T-cell (primary cell): ENCODE measurements at regions not wholly inside any gene's neighbourhood (a gene's known extent, or its start where the extent isn't known, plus 50 kb on each side); places are given as distances from the start of the nearest gene placed in this dataset.

Source experiments
- ATAC-seq, 4 experiments: fragments of 200-7000 bp in 3 of 4; fragments of 150-1000 bp in 1 of 4; cut with Tn5 transposase; replicated peaks in 1 of 4; 1 replicate in 3 of 4; 2 replicates in 1 of 4; pipeline ENCODE4 v1.10.0; 2021; ENCODE audit warnings: moderate library complexity in 3 of 4, mild to moderate bottlenecking in 2 of 4, moderate number of reproducible peaks in 1 of 4
- CTCF ChIA-PET, 2 donors: fragments of 300-600 bp; sonication (Branson Sonifier 250); formaldehyde crosslinking; loops; one replicate each; lab custom pipeline; 2022; ENCODE audit warnings: antibody characterized with exemption in 2 of 2; lab: Charles Lee
- POLR2A ChIA-PET, 2 donors: fragments of 300-600 bp; sonication (Branson Sonifier 250); formaldehyde crosslinking; loops; one replicate each; lab custom pipeline; 2022; ENCODE audit warnings: antibody characterized with exemption in 2 of 2; lab: Charles Lee
- DNase-seq, 35 experiments: peaks; one replicate each; pipeline versions ENCODE4 v3.0.0 to v3.0.0-alpha.2; 2013 to 2023
- H3K27ac ChIP-seq: one replicate; pipeline ENCODE4 v1.5.1; 2013; ENCODE audit warnings: low read length
- H3K27me3 ChIP-seq, 2 experiments: replicated peaks in 1 of 2; 1 replicate in 1 of 2; 2 replicates in 1 of 2; pipeline versions ENCODE4 v1.6.1 to v1.7.0; 2013; ENCODE audit warnings: low read length in 1 of 2, mixed read lengths in 1 of 2; ENCODE audit not compliant: control insufficient read depth in 2 of 2, insufficient read depth in 2 of 2; ENCODE audit errors: extremely low read depth in 1 of 2
- H3K36me3 ChIP-seq, 2 donors: 1 replicate in 1 of 2; 2 replicates in 1 of 2; pipeline versions ENCODE4 v1.6.1 to v1.7.0; 2013; ENCODE audit warnings: low read length in 1 of 2; ENCODE audit not compliant: control insufficient read depth in 2 of 2, insufficient read depth in 1 of 2; ENCODE audit errors: extremely low read depth in 1 of 2
- H3K4me1 ChIP-seq, 2 experiments: 1 replicate in 1 of 2; 2 replicates in 1 of 2; pipeline versions ENCODE4 v1.6.1 to v1.7.0; 2013; ENCODE audit warnings: low read length in 2 of 2, mixed read lengths in 1 of 2; ENCODE audit not compliant: insufficient read depth in 2 of 2, control insufficient read depth in 1 of 2; ENCODE audit errors: extremely low read depth in 1 of 2
- H3K4me3 ChIP-seq, 2 donors: 1 replicate in 1 of 2; 2 replicates in 1 of 2; pipeline versions ENCODE4 v1.5.1 to v1.7.0; 2013; ENCODE audit warnings: mild to moderate bottlenecking in 2 of 2, low read length in 1 of 2, moderate library complexity in 1 of 2; ENCODE audit not compliant: control insufficient read depth in 1 of 2; ENCODE audit errors: extremely low read depth in 1 of 2
- H3K9me3 ChIP-seq: 2 replicates; pipeline ENCODE4 v1.7.0; 2013
- H3K27ac Mint-ChIP-seq, 2 donors: one replicate each; pipeline ENCODE4 v1.8.0; 2020 to 2021; ENCODE audit warnings: mild to moderate bottlenecking in 2 of 2, mixed read lengths in 2 of 2
- H3K27me3 Mint-ChIP-seq, 2 donors: one replicate each; pipeline ENCODE4 v1.8.0; 2021 to 2022; ENCODE audit warnings: mixed read lengths in 2 of 2
- H3K36me3 Mint-ChIP-seq: one replicate; pipeline ENCODE4 v1.8.0; 2021; ENCODE audit warnings: mixed read lengths
- H3K4me1 Mint-ChIP-seq, 3 donors: one replicate each; pipeline ENCODE4 v1.8.0; 2020 to 2022; ENCODE audit warnings: mixed read lengths in 3 of 3, mild to moderate bottlenecking in 1 of 3
- H3K4me3 Mint-ChIP-seq, 3 donors: one replicate each; pipeline ENCODE4 v1.8.0; 2020 to 2022; ENCODE audit warnings: mild to moderate bottlenecking in 3 of 3, mixed read lengths in 3 of 3, moderate library complexity in 3 of 3
- H3K9me3 Mint-ChIP-seq, 3 donors: one replicate each; pipeline ENCODE4 v1.8.0; 2020 to 2022; ENCODE audit warnings: mixed read lengths in 3 of 3
- WGBS: methylation state at CpG from one replicate; pipeline ENCODE4 v1.1.5; 2013; ENCODE audit warnings: missing lambda C conversion rate; ENCODE audit not compliant: insufficient coverage; 5-methylcytosine and 5-hydroxymethylcytosine counted together

- ChIA-PET POLR2A (no interaction called here), CTCF (no interaction called here)
- H3K4me3 Mint-ChIP-seq: no peak overlapping the region
- DNase-seq (no peak), ATAC-seq (no peak)
- H3K36me3 Mint-ChIP-seq: no peaks in the 10 kb centered on the region
- Histone ChIP-seq H3K27ac (no peak overlapping the region), H3K4me3 (no peak overlapping the region), H3K36me3 (no peaks in the 10 kb centered on the region), H3K27me3 (no peaks in the 10 kb centered on the region), H3K9me3 (no peaks in the 10 kb centered on the region), H3K4me1 (no peaks in the 10 kb centered on the region)
- H3K4me1 Mint-ChIP-seq: no peaks in the 10 kb centered on the region
- no peaks in the 10 kb centered on the region for H3K27me3 Mint-ChIP-seq
- H3K9me3 Mint-ChIP-seq: peaks cover 0 to 4% (median 4%) of the 10 kb centered on the region in 3 donors
- WGBS: 71% methylated on average over 1 of the region's 4 CpGs
- no peak overlapping the region for H3K27ac Mint-ChIP-seq
Measured at GRCh38 chr3:147945968-147946519, 536.9 kb downstream of the ZIC1 start.

- Histone ChIP-seq H3K36me3 (no peaks in the 10 kb centered on the region), H3K4me3 (no peak overlapping the region), H3K27me3 (no peaks in the 10 kb centered on the region), H3K27ac (no peak overlapping the region), H3K4me1 (no peaks in the 10 kb centered on the region), H3K9me3 (no peaks in the 10 kb centered on the region)
- no peak overlapping the region for H3K27ac Mint-ChIP-seq
- no peaks in the 10 kb centered on the region for H3K36me3 Mint-ChIP-seq
- DNase-seq (no peak), ATAC-seq (no peak)
- no CpG with 5 or more reads among the region's 1 CpG for WGBS
- H3K4me3 Mint-ChIP-seq: no peak overlapping the region
- no peaks in the 10 kb centered on the region for H3K27me3 Mint-ChIP-seq
- H3K4me1 Mint-ChIP-seq: no peaks in the 10 kb centered on the region
- POLR2A ChIA-PET: no interaction called here
- CTCF ChIA-PET: no interaction called here
- H3K9me3 Mint-ChIP-seq: peaks cover 5 to 8% (median 6%) of the 10 kb centered on the region in 3 donors
Measured at GRCh38 chr3:147956615-147957014, 547.5 kb downstream of the ZIC1 start.

- Mint-ChIP-seq H3K27me3 (no peaks in the 10 kb centered on the region), H3K4me3 (no peak overlapping the region), H3K27ac (no peak overlapping the region), H3K9me3 (peaks cover 5 to 8% (median 6%) of the 10 kb centered on the region in 3 donors), H3K4me1 (no peaks in the 10 kb centered on the region), H3K36me3 (no peaks in the 10 kb centered on the region)
- ChIA-PET POLR2A (no interaction called here), CTCF (no interaction called here)
- DNase-seq (no peak), ATAC-seq (no peak)
- 83% methylated on average over 1 of the region's 1 CpG for WGBS
- Histone ChIP-seq H3K9me3 (no peaks in the 10 kb centered on the region), H3K27ac (no peak overlapping the region), H3K27me3 (no peaks in the 10 kb centered on the region), H3K4me3 (no peak overlapping the region), H3K4me1 (no peaks in the 10 kb centered on the region), H3K36me3 (no peaks in the 10 kb centered on the region)
Measured at GRCh38 chr3:147958754-147959153, 549.6 kb downstream of the ZIC1 start.

- Histone ChIP-seq H3K4me1 (no peaks in the 10 kb centered on the region), H3K9me3 (no peaks in the 10 kb centered on the region)
- ATAC-seq: no peak
Measured at GRCh38 chr3:147960786-147961185, 551.6 kb downstream of the ZIC1 start.

GRCh38 chr3:147962408-147963164 is 553.4 kb downstream of the ZIC1 start:
- CTCF ChIA-PET: no interaction called here
- H3K4me1 ChIP-seq: no peaks in the 10 kb centered on the region
- no peak for ATAC-seq

More at GRCh38 chr3:147960786-147961185, 551.6 kb downstream of the ZIC1 start:
- H3K27me3 ChIP-seq: no peaks in the 10 kb centered on the region
- Mint-ChIP-seq H3K27ac (no peak overlapping the region), H3K36me3 (no peaks in the 10 kb centered on the region), H3K27me3 (no peaks in the 10 kb centered on the region), H3K4me1 (no peaks in the 10 kb centered on the region), H3K9me3 (peaks cover 5 to 14% (median 6%) of the 10 kb centered on the region in 3 donors), H3K4me3 (no peak overlapping the region)
- H3K36me3 ChIP-seq: no peaks in the 10 kb centered on the region
- no CpG with 5 or more reads among the region's 6 CpGs for WGBS
- no peak overlapping the region for H3K27ac ChIP-seq
- ChIA-PET POLR2A (no interaction called here), CTCF (no interaction called here)
- no peak for DNase-seq
- no peak overlapping the region for H3K4me3 ChIP-seq

GRCh38 chr3:147963711-147964110 is 554.5 kb downstream of the ZIC1 start:
- no peaks in the 10 kb centered on the region for H3K36me3 ChIP-seq
- ChIA-PET POLR2A (no interaction called here), CTCF (no interaction called here)
- Mint-ChIP-seq H3K4me3 (no peak overlapping the region), H3K9me3 (peaks cover 0 to 5% (median 3%) of the 10 kb centered on the region in 3 donors), H3K27ac (no peak overlapping the region), H3K36me3 (no peaks in the 10 kb centered on the region), H3K27me3 (no peaks in the 10 kb centered on the region), H3K4me1 (no peaks in the 10 kb centered on the region)
- H3K27me3 ChIP-seq: no peaks in the 10 kb centered on the region
- no peaks in the 10 kb centered on the region for H3K9me3 ChIP-seq
- no peak overlapping the region for H3K27ac ChIP-seq
- no peak for DNase-seq
- no peak overlapping the region for H3K4me3 ChIP-seq
- no peak for ATAC-seq
- 100% methylated on average over 1 of the region's 1 CpG for WGBS
- H3K4me1 ChIP-seq: no peaks in the 10 kb centered on the region

More at GRCh38 chr3:147962408-147963164, 553.4 kb downstream of the ZIC1 start:
- H3K36me3 ChIP-seq: no peaks in the 10 kb centered on the region
- H3K27ac Mint-ChIP-seq: no peak overlapping the region
- no peak overlapping the region for H3K27ac ChIP-seq
- peaks cover 3 to 9% (median 3%) of the 10 kb centered on the region in 3 donors for H3K9me3 Mint-ChIP-seq
- no peak overlapping the region for H3K4me3 Mint-ChIP-seq
- H3K27me3 ChIP-seq: no peaks in the 10 kb centered on the region
- H3K36me3 Mint-ChIP-seq: no peaks in the 10 kb centered on the region
- no peaks in the 10 kb centered on the region for H3K9me3 ChIP-seq
- 75% methylated on average over 2 of the region's 5 CpGs for WGBS
- no peaks in the 10 kb centered on the region for H3K27me3 Mint-ChIP-seq
- H3K4me3 ChIP-seq: no peak overlapping the region
- H3K4me1 Mint-ChIP-seq: no peaks in the 10 kb centered on the region
- DNase-seq: no peak
- POLR2A ChIA-PET: no interaction called here
